ENCODE measurements at regions not wholly inside any gene's neighbourhood (a gene's known extent, or its start where the extent isn't known, plus 50 kb on each side); places are given as distances from the start of the nearest gene placed in this dataset.

GRCh38 chr2:204135752-204136151, 199.2 kb downstream of the ICOS start:
- no peaks in the 10 kb centered on the region for H3K36me3 ChIP-seq (ENCODE audit: insufficient read depth, low read length)
- no peak overlapping the region for H3K4me2 ChIP-seq (ENCODE audit: low read length)
- no peaks in the 10 kb centered on the region for H3K4me1 ChIP-seq (ENCODE audit: insufficient read depth, low read length, severe bottlenecking)
- no peak overlapping the region for H3K27ac ChIP-seq (ENCODE audit: low read depth, low read length, poor library complexity, severe bottlenecking)
- H3F3A ChIP-seq (ENCODE audit: insufficient read depth, low read length), result no peaks in the 10 kb centered on the region
- no peaks in the 10 kb centered on the region for H3K9me3 ChIP-seq (ENCODE audit: low read length)
- no peaks in the 10 kb centered on the region for H4K20me1 ChIP-seq (ENCODE audit: insufficient read depth, low read length)
- no peak overlapping the region for H3K4me3 ChIP-seq (ENCODE audit: low read depth, low read length, poor library complexity, severe bottlenecking)
- no peak overlapping the region for H3K9ac ChIP-seq (ENCODE audit: low read length)
- H3K79me2 ChIP-seq (ENCODE audit: insufficient read depth, low read length), result no peaks in the 10 kb centered on the region
- TF ChIP-seq EZH2 (IDR thresholded peaks at IDR 0.05; ENCODE audit: borderline replicate concordance, low read length), result no peak
- TF ChIP-seq, protein P1, sequence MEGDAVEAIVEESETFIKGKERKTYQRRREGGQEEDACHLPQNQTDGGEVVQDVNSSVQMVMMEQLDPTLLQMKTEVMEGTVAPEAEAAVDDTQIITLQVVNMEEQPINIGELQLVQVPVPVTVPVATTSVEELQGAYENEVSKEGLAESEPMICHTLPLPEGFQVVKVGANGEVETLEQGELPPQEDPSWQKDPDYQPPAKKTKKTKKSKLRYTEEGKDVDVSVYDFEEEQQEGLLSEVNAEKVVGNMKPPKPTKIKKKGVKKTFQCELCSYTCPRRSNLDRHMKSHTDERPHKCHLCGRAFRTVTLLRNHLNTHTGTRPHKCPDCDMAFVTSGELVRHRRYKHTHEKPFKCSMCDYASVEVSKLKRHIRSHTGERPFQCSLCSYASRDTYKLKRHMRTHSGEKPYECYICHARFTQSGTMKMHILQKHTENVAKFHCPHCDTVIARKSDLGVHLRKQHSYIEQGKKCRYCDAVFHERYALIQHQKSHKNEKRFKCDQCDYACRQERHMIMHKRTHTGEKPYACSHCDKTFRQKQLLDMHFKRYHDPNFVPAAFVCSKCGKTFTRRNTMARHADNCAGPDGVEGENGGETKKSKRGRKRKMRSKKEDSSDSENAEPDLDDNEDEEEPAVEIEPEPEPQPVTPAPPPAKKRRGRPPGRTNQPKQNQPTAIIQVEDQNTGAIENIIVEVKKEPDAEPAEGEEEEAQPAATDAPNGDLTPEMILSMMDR (IDR thresholded peaks at IDR 0.05; ENCODE audit: low read length), result no peak
- no peaks in the 10 kb centered on the region for H3K9me2 ChIP-seq (ENCODE audit: low read depth, low read length)
- no peak overlapping the region for H2AFZ ChIP-seq (ENCODE audit: low read length)
- no peaks in the 10 kb centered on the region for H3K27me3 ChIP-seq (ENCODE audit: insufficient read depth, low read length)

GRCh38 chr2:204138206-204138605, 201.6 kb downstream of the ICOS start:
- H3K4me2 ChIP-seq (ENCODE audit: low read length), result no peak overlapping the region
- TF ChIP-seq, protein P1 (IDR thresholded peaks at IDR 0.05; ENCODE audit: low read length), result no peak
- TF ChIP-seq EZH2 (IDR thresholded peaks at IDR 0.05; ENCODE audit: borderline replicate concordance, low read length), result no peak
- H3K27ac ChIP-seq (ENCODE audit: low read depth, low read length, poor library complexity, severe bottlenecking), result no peak overlapping the region
- H2AFZ ChIP-seq (ENCODE audit: low read length), result no peak overlapping the region
- no peaks in the 10 kb centered on the region for H3K79me2 ChIP-seq (ENCODE audit: insufficient read depth, low read length)
- no peaks in the 10 kb centered on the region for H3K9me2 ChIP-seq (ENCODE audit: low read depth, low read length)
- H3F3A ChIP-seq (ENCODE audit: insufficient read depth, low read length), result no peaks in the 10 kb centered on the region
- H3K27me3 ChIP-seq (ENCODE audit: insufficient read depth, low read length), result no peaks in the 10 kb centered on the region
- no peaks in the 10 kb centered on the region for H3K4me1 ChIP-seq (ENCODE audit: insufficient read depth, low read length, severe bottlenecking)
- no peaks in the 10 kb centered on the region for H3K9me3 ChIP-seq (ENCODE audit: low read length)
- H3K9ac ChIP-seq (ENCODE audit: low read length), result no peak overlapping the region
- no peaks in the 10 kb centered on the region for H3K36me3 ChIP-seq (ENCODE audit: insufficient read depth, low read length)
- H3K4me3 ChIP-seq (ENCODE audit: low read depth, low read length, poor library complexity, severe bottlenecking), result no peak overlapping the region
- H4K20me1 ChIP-seq (ENCODE audit: insufficient read depth, low read length), result no peaks in the 10 kb centered on the region

DNA sequence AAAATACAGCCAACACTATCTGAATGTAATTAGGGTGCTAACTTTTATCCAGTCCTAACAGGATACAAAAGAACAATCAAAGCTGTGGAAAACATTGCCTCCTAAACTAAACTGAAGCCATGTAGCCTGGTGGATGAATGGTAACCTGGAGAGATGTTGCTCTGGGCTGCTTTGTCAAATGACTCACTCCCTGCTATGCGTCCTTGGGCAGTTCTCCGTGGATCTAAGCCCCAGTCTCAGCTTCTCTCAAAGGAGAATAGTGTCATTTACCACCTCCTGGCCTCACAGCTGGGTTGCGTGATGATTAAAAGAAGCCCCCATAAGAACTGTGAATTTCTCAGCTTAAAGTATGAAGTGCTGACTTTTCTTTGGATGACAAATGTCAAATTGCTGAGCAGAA, 203.7 kb downstream of the ICOS start:
- Histone ChIP-seq H4K20me1 (ENCODE audit: insufficient read depth, low read length) (no peaks in the 10 kb centered on the region), H3K27ac (ENCODE audit: low read depth, low read length, poor library complexity, severe bottlenecking) (no peak overlapping the region), H3K36me3 (ENCODE audit: insufficient read depth, low read length) (no peaks in the 10 kb centered on the region), H3F3A (ENCODE audit: insufficient read depth, low read length) (no peaks in the 10 kb centered on the region), H3K4me2 (ENCODE audit: low read length) (no peak overlapping the region), H3K4me3 (ENCODE audit: low read depth, low read length, poor library complexity, severe bottlenecking) (no peak overlapping the region), H3K9me2 (ENCODE audit: low read depth, low read length) (no peaks in the 10 kb centered on the region), H3K4me1 (ENCODE audit: insufficient read depth, low read length, severe bottlenecking) (no peaks in the 10 kb centered on the region), H3K27me3 (ENCODE audit: insufficient read depth, low read length) (no peaks in the 10 kb centered on the region), H3K9me3 (ENCODE audit: low read length) (no peaks in the 10 kb centered on the region), H3K79me2 (ENCODE audit: insufficient read depth, low read length) (no peaks in the 10 kb centered on the region), H3K9ac (ENCODE audit: low read length) (no peak overlapping the region), H2AFZ (ENCODE audit: low read length) (no peak overlapping the region)
- TF ChIP-seq, protein P1 (IDR thresholded peaks at IDR 0.05; ENCODE audit: low read length), result no peak
- no peak for TF ChIP-seq EZH2 (IDR thresholded peaks at IDR 0.05; ENCODE audit: borderline replicate concordance, low read length)
